Heart left ventricle (tissue), 16 donors: ENCODE measurements at regions not wholly inside any gene's neighbourhood (a gene's known extent, or its start where the extent isn't known, plus 50 kb on each side); places are given as distances from the start of the nearest gene placed in this dataset.

Source experiments
- ATAC-seq, 4 donors: fragments of 200-7000 bp; cut with Tn5 transposase; one replicate each; pipeline ENCODE4 v1.9.1; 2020 to 2022; ENCODE audit warnings: moderate library complexity in 4 of 4, mild to moderate bottlenecking in 3 of 4, moderate number of reproducible peaks in 1 of 4
- DNase-seq, 5 donors: peaks; one replicate each; pipeline ENCODE4 v3.0.0-alpha.2; 2020
- H3K27ac ChIP-seq, 12 donors: fragments of 200-600 bp; sonication (generic) in 4 of 12; one replicate each; pipeline versions ENCODE4 v1.5.0 to v1.8.0; 2016 to 2022; ENCODE audit warnings: mild to moderate bottlenecking in 2 of 12
- H3K27me3 ChIP-seq, 9 donors: fragments of 200-600 bp; sonication (generic) in 2 of 9; one replicate each; pipeline versions ENCODE4 v1.5.1 to v1.8.0; 2016 to 2022; ENCODE audit warnings: mild to moderate bottlenecking in 3 of 9
- H3K36me3 ChIP-seq, 9 donors: fragments of 200-600 bp; sonication (generic) in 2 of 9; one replicate each; pipeline versions ENCODE4 v1.5.0 to v1.8.0; 2018 to 2022; ENCODE audit warnings: mild to moderate bottlenecking in 2 of 9
- H3K4me1 ChIP-seq, 12 donors: fragments of 200-600 bp; sonication (generic) in 4 of 12; one replicate each; pipeline versions ENCODE4 v1.5.0 to v1.8.0; 2016 to 2022; ENCODE audit warnings: mild to moderate bottlenecking in 3 of 12
- H3K4me3 ChIP-seq, 12 donors: fragments of 200-600 bp; sonication (generic) in 4 of 12; one replicate each; pipeline versions ENCODE4 v1.5.0 to v1.8.0; 2017 to 2022; ENCODE audit warnings: mild to moderate bottlenecking in 9 of 12, moderate library complexity in 4 of 12
- H3K9me3 ChIP-seq, 12 donors: fragments of 200-600 bp; sonication (generic) in 4 of 12; one replicate each; pipeline versions ENCODE4 v1.5.0 to v1.8.0; 2016 to 2022; ENCODE audit warnings: mild to moderate bottlenecking in 1 of 12
- POLR2A ChIP-seq, 2 donors: fragments of 450-650 bp; IDR thresholded peaks; one replicate each; pipeline ENCODE4 v1.6.1; 2017; ENCODE audit warnings: antibody characterized with exemption in 2 of 2, mild to moderate bottlenecking in 2 of 2, moderate library complexity in 2 of 2
- WGBS, 4 donors: extraction: QIAGEN DNeasy Blood & Tissue Kit in 2 of 4; methylation state at CpG; one replicate each; pipeline versions ENCODE4 v1.1.5 to v1.1.7; 2013 to 2018; 5-methylcytosine and 5-hydroxymethylcytosine counted together
- intact Hi-C, 10 donors: fragments of 100-400 bp; cut with DNase I; formaldehyde crosslinking; loops; one replicate each; pipeline versions ENCODE4 v1.11.1 to v1.14.2; 2022
- TF ChIP-seq, protein P1 (sequence below), 12 donors: fragments of 200-600 bp; sonication (generic) in 4 of 12; IDR thresholded peaks; one replicate each; pipeline versions ENCODE4 v1.5.0 to v1.8.0; 2018 to 2022; ENCODE audit warnings: antibody characterized with exemption in 12 of 12, mild to moderate bottlenecking in 5 of 12
- donor health status: ischemic (EF 13 %, LVEDD 7.1; RV severe dilation, severe dysfunction).
- donor health status: healthy with polysubstance abuse.
- donor health status: DM: no; HTN: yes; CAD: no.
- donor health status: DM: no; HTN: no; CAD: no.
- donor health status: ischemic (EF 25% LVEDD 6.9; RV normal size, moderate dysfunction).
- donor health status: ischemic (EF 25% LVEDD 5.7; RV mildly dilated, moderate dysfunction).
- donor health status: healthy.
- donor health status: DM: yes; HTN: yes; CAD: no.
- donor health status: ischemic (EF 35%, LVEDD 5.7; RV mildly dilated, moderate dysfunction).
- donor health status: nonischemic (EF 11% LVEDD 7.7; RV severe dilation, severe dysfunction).
- donor health status: DM: yes; HTN: yes; CAD: no.
- donor health status: PGD.
- donor health status: ischemic (EF 29% LVEDD 5.4; RV normal size, mild dysfunction).
- donor health status: nonischemic (EF 23%, LVEDD 6.1; RV moderate dilation, normal function).

DNA sequence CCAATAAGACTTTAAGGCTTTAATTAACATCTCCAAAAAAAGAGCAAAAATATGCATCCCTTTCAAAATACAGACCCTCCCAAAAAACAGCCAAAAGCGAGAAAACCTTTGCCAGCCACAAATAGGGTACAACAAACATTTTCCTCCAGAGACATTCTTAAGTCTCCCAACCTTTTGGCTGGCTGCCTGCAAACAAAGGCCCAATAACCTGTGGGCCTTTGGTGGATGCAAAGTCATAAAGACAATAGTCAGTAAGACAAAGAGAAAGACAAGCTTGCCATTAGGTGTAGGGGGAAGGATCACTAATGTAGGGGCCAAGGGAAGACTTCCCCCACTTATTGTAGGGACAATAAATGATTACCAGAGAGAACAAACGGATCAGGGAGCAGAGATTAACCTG is 215.5 kb upstream of the ZFP42 start:
- H3K9me3 ChIP-seq: peaks cover 0 to 20% (median 3%) of the 10 kb centered on the region in 12 donors
- no peaks in the 10 kb centered on the region for H3K36me3 ChIP-seq
- ATAC-seq: no peak
- no peaks in the 10 kb centered on the region for H3K27me3 ChIP-seq
- H3K4me3 ChIP-seq: no peak overlapping the region
- WGBS, 4 donors: 58 to 67% (median 60%) methylated on average over 2 of the region's 2 CpGs
- DNase-seq: no peak
- H3K27ac ChIP-seq: no peak overlapping the region
- TF ChIP-seq, protein P1, sequence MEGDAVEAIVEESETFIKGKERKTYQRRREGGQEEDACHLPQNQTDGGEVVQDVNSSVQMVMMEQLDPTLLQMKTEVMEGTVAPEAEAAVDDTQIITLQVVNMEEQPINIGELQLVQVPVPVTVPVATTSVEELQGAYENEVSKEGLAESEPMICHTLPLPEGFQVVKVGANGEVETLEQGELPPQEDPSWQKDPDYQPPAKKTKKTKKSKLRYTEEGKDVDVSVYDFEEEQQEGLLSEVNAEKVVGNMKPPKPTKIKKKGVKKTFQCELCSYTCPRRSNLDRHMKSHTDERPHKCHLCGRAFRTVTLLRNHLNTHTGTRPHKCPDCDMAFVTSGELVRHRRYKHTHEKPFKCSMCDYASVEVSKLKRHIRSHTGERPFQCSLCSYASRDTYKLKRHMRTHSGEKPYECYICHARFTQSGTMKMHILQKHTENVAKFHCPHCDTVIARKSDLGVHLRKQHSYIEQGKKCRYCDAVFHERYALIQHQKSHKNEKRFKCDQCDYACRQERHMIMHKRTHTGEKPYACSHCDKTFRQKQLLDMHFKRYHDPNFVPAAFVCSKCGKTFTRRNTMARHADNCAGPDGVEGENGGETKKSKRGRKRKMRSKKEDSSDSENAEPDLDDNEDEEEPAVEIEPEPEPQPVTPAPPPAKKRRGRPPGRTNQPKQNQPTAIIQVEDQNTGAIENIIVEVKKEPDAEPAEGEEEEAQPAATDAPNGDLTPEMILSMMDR (IDR thresholded peaks at IDR 0.05): no peak
- TF ChIP-seq POLR2A (IDR thresholded peaks at IDR 0.05): no peak
- H3K4me1 ChIP-seq: no peaks in the 10 kb centered on the region
- intact Hi-C loops: loop anchor here in 1 of 10 donors (5.0 kb wide), 1 partner anchor 757 kb away; no protein-coding TSS in a partner anchor

DNA sequence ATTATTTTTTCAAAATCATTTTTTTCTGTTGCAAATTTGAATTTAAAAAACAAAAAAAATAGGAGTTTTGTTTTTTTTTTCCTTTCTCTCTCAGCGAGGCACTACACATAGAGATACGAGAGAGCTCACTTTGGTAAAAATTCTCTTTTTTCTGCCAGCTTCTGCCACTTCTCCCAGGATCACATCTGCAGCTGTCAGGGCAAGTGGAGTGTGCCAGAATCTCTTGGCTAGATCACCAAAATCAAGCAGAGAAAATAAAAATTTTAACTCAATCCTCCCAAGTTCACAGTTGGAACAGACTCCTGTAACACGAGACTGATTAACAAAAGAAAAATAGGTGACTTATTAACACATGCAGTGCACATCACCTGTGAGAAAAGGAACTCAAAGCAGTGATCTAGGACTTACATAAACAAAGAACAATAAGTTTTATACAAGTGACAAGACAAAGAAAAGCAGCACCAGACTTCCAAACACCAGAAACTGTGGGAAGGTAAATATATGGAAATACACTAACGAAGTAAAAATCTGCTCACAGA is 213.2 kb upstream of the ZFP42 start:
- WGBS, 4 donors: 70 to 82% (median 73%) methylated on average over 4 of the region's 4 CpGs
- intact Hi-C loops: loop anchor here in 1 of 10 donors (5.0 kb wide), 1 partner anchor 755 kb away; no protein-coding TSS in a partner anchor
- Histone ChIP-seq H3K9me3 (peaks cover 0 to 21% (median 4%) of the 10 kb centered on the region in 12 donors), H3K27me3 (no peaks in the 10 kb centered on the region), H3K4me1 (no peaks in the 10 kb centered on the region), H3K4me3 (no peak overlapping the region), H3K27ac (no peak overlapping the region), H3K36me3 (no peaks in the 10 kb centered on the region)
- ATAC-seq: no peak
- no peak for TF ChIP-seq POLR2A (IDR thresholded peaks at IDR 0.05)
- TF ChIP-seq, protein P1 (IDR thresholded peaks at IDR 0.05): no peak
- DNase-seq: no peak

DNA sequence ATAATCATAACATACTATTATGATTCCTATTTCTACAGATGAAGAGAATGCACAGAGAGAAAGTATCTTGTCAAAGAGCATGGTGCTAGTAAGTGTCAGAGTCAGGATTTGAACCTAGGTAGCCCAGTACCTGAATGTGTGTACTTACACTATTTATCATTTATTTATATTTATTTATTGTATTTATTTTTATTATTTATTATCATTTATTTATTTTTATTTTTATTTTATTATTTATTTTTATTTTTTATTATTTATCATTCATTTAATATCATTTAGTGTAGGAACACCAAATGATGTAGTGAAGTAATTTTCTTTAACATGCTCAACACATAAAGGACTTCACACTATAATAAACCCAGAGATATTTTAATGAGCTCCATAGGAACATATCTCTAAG is 209.4 kb upstream of the ZFP42 start:
- ATAC-seq (no peak), DNase-seq (no peak)
- TF ChIP-seq POLR2A (IDR thresholded peaks at IDR 0.05): no peak
- TF ChIP-seq, protein P1 (IDR thresholded peaks at IDR 0.05): no peak
- Histone ChIP-seq H3K27ac (no peak overlapping the region), H3K9me3 (peaks cover 0 to 14% (median 4%) of the 10 kb centered on the region in 12 donors), H3K4me3 (no peak overlapping the region), H3K4me1 (no peaks in the 10 kb centered on the region), H3K27me3 (no peaks in the 10 kb centered on the region), H3K36me3 (no peaks in the 10 kb centered on the region)
- intact Hi-C loops: no loop called here

DNA sequence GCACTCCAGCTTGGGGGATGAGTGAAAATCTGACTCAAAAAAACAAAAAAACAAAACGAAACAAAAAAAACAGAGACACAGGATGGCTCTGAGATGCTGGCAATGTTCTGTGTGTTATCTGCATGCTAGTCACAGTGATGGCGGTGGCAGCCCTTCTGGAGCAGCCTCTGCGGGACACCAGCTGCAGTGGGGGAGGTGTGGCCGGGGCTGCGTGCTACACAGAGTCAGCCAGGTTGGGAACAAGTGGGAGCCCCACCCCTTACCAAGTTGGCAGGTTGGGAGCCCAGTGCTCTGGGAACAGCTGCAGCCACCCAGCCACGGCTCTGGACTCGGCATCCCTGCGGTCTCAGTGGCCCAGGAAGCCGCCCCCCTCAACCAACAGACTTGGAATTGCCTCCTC is 206.5 kb upstream of the ZFP42 start:
- no peak for ATAC-seq
- TF ChIP-seq, protein P1 (IDR thresholded peaks at IDR 0.05): no peak
- TF ChIP-seq POLR2A (IDR thresholded peaks at IDR 0.05): no peak
- Histone ChIP-seq H3K36me3 (no peaks in the 10 kb centered on the region), H3K27ac (no peak overlapping the region), H3K4me3 (no peak overlapping the region), H3K27me3 (no peaks in the 10 kb centered on the region), H3K9me3 (peaks cover 0 to 14% (median 4%) of the 10 kb centered on the region in 12 donors), H3K4me1 (no peaks in the 10 kb centered on the region)
- DNase-seq: no peak
- intact Hi-C loops: no loop called here
- WGBS, 4 donors: 81 to 87% (median 86%) methylated on average over 9 of the region's 9 CpGs
